GM12878 (cell line): ENCODE measurements at regions not wholly inside any gene's neighbourhood (a gene's known extent, or its start where the extent isn't known, plus 50 kb on each side); places are given as distances from the start of the nearest gene placed in this dataset.

ENCODE experiments used
- CEBPB ChIP-seq, 2 experiments: fragments of 150-350 bp in 1 of 2; IDR thresholded peaks; 2 replicates each; pipeline ENCODE4 v1.6.1; 2012 to 2014; ENCODE audit warnings: low read depth in 2 of 2, low read length in 2 of 2, borderline replicate concordance in 1 of 2, inconsistent platforms in 1 of 2
- EP300 ChIP-seq, 2 experiments: fragments of 150-350 bp in 1 of 2; IDR thresholded peaks; 2 replicates each; pipeline ENCODE4 v1.6.1; 2011 to 2012; ENCODE audit warnings: low read depth in 2 of 2, low read length in 2 of 2, borderline replicate concordance in 1 of 2, improper control_type of control experiment in 1 of 2, inconsistent platforms in 1 of 2; ENCODE audit not compliant: control insufficient read depth in 1 of 2
- FOS ChIP-seq: IDR thresholded peaks from 3 replicates; pipeline ENCODE4 v1.6.1; 2011; ENCODE audit warnings: borderline replicate concordance; ENCODE audit not compliant: insufficient read length; ENCODE audit errors: extremely low read depth
- FOXK2 ChIP-seq: fragments of 450-650 bp; IDR thresholded peaks from 2 replicates; pipeline ENCODE4 v1.6.1; 2017; ENCODE audit warnings: mild to moderate bottlenecking, moderate library complexity
- NBN ChIP-seq: fragments of 450-650 bp; IDR thresholded peaks from 2 replicates; pipeline ENCODE4 v1.6.1; 2016
- POLR2A ChIP-seq: IDR thresholded peaks from 2 replicates; pipeline ENCODE4 v1.6.1; 2011; ENCODE audit warnings: low read depth, mild to moderate bottlenecking, low read length
- POLR2AphosphoS5 ChIP-seq: IDR thresholded peaks from 2 replicates; pipeline ENCODE4 v1.6.1; 2011; ENCODE audit warnings: mild to moderate bottlenecking, low read length, inconsistent platforms
- SIX5 ChIP-seq: IDR thresholded peaks from 2 replicates; pipeline ENCODE4 v1.6.1; 2011; ENCODE audit warnings: mild to moderate bottlenecking, low read depth, low read length, moderate library complexity; ENCODE audit not compliant: severe bottlenecking
- TF ChIP-seq, protein P1 (sequence below), 3 experiments: IDR thresholded peaks in 2 of 3; conservative IDR thresholded peaks in 1 of 3; 2 replicates each; pipeline ENCODE4 v1.5.1; 2011; ENCODE audit warnings: low read depth in 3 of 3, low read length in 3 of 3, mild to moderate bottlenecking in 3 of 3, control low read depth in 2 of 3, moderate library complexity in 2 of 3, inconsistent platforms in 1 of 3, mixed read lengths in 1 of 3; ENCODE audit not compliant: control insufficient read depth in 2 of 3, insufficient read depth in 1 of 3; ENCODE audit errors: extremely low read depth in 1 of 3

DNA sequence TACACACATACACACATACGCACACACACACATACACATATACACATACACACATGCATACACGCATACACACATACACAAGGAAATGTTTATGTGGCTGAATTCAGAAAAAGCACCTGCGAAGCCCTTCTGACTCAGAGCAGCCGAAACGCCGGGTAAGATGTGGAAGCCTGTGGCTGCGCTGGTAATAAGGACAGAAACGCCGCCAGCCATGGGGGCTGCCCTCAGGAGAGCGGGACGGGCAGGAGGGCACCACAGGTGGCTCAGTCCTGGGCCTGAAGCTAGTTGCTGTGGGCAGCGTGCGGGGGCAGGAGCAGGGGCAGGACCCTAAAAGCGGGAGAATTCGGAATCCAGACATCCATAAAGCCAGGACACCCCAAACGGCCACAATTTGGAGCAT, 378.3 kb downstream of the BRD1 start:
- TF ChIP-seq, protein P1, sequence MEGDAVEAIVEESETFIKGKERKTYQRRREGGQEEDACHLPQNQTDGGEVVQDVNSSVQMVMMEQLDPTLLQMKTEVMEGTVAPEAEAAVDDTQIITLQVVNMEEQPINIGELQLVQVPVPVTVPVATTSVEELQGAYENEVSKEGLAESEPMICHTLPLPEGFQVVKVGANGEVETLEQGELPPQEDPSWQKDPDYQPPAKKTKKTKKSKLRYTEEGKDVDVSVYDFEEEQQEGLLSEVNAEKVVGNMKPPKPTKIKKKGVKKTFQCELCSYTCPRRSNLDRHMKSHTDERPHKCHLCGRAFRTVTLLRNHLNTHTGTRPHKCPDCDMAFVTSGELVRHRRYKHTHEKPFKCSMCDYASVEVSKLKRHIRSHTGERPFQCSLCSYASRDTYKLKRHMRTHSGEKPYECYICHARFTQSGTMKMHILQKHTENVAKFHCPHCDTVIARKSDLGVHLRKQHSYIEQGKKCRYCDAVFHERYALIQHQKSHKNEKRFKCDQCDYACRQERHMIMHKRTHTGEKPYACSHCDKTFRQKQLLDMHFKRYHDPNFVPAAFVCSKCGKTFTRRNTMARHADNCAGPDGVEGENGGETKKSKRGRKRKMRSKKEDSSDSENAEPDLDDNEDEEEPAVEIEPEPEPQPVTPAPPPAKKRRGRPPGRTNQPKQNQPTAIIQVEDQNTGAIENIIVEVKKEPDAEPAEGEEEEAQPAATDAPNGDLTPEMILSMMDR (IDR thresholded peaks at IDR 0.05 in 2 of 3, conservative IDR thresholded peaks at IDR 0.05 in 1 of 3; ENCODE audit: control insufficient read depth in 2 of 3, extremely low read depth in 1 of 3, insufficient read depth in 1 of 3, low read depth in 3 of 3, low read length in 3 of 3) = no peak
- TF ChIP-seq SIX5 (no peak), FOS (no peak), NBN (no peak), EP300 (IDR thresholded peaks at IDR 0.05; ENCODE audit: borderline replicate concordance in 1 of 2, control insufficient read depth in 1 of 2, low read depth in 2 of 2, low read length in 2 of 2) (no peak), FOXK2 (no peak), POLR2A (no peak), POLR2AphosphoS5 (no peak), CEBPB (IDR thresholded peaks at IDR 0.05; ENCODE audit: borderline replicate concordance in 1 of 2, low read depth in 2 of 2, low read length in 2 of 2) (no peak)
